H1 (cell line): ENCODE measurements at regions not wholly inside any gene's neighbourhood (a gene's known extent, or its start where the extent isn't known, plus 50 kb on each side); places are given as distances from the start of the nearest gene placed in this dataset.

ENCODE experiments used
- CBX8 ChIP-seq: fragments of 300-800, 300-1000 bp; sonication (generic); IDR thresholded peaks from 2 replicates; pipeline ENCODE4 v1.7.1; 2016; ENCODE audit warnings: low read depth, low read length, borderline replicate concordance
- KDM5A ChIP-seq: fragments of 200-600 bp; IDR thresholded peaks from 2 replicates; pipeline ENCODE4 v1.7.1; 2012; ENCODE audit warnings: mild to moderate bottlenecking, low read length, inconsistent platforms, mixed read lengths
- SP1 ChIP-seq: IDR thresholded peaks from 2 replicates; pipeline ENCODE4 v1.6.1; 2011; ENCODE audit warnings: low read depth, low read length
- TCF12 ChIP-seq: IDR thresholded peaks from 2 replicates; pipeline ENCODE4 v1.6.1; 2011; ENCODE audit warnings: low read depth, mild to moderate bottlenecking, low read length
- YY1 ChIP-seq: IDR thresholded peaks from 2 replicates; pipeline ENCODE4 v1.6.1; 2011; ENCODE audit warnings: low read depth, mild to moderate bottlenecking, low read length
- TF ChIP-seq, protein P1 (sequence below), 3 experiments: IDR thresholded peaks; 1 replicate in 2 of 3; 2 replicates in 1 of 3; pipeline versions ENCODE4 v1.5.1 to v1.6.1; 2011; ENCODE audit warnings: low read length in 3 of 3, mild to moderate bottlenecking in 3 of 3, inconsistent platforms in 2 of 3, low read depth in 1 of 3, moderate library complexity in 1 of 3; ENCODE audit not compliant: insufficient read depth in 1 of 3; ENCODE audit errors: control extremely low read depth in 1 of 3
- TF ChIP-seq, protein P2 (sequence below): IDR thresholded peaks from 2 replicates; pipeline ENCODE4 v1.6.1; 2012; ENCODE audit warnings: inconsistent platforms

DNA sequence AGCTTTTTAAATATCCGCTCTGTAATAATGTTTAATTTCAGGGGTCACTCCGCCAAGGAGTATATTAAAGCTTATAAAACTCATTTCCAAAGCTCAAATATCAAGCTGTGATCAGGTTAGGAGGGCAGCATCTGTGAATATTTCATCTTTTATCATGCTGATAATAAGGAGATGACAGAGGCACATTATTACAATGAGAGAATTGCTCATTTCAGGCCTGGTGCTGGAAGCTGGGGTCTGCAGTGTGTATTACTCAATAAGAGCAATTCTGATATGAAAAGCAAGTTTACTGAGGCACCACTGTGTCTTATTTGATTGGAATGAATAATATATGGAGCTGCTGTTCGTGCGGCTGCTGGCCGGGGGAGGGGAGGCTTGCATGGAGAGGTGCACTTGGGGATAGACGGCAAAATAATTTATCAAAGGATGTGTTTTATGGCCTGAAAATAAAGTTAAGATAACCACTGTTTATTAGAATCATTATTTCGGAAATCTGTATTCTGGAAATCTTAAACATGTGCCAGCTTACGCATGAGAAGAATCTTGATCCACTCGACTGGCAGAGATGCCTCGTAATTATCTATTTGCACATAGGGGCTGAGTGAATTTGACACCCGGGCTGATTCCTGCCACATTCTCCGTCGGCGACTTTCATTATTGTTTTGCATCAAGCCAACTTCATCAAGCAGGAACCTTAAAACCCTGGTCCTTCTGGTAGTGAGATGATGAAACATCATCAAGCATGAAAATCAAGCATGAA is 173.2 kb downstream of the RRAGC start (continued):
- TF ChIP-seq, protein P1, sequence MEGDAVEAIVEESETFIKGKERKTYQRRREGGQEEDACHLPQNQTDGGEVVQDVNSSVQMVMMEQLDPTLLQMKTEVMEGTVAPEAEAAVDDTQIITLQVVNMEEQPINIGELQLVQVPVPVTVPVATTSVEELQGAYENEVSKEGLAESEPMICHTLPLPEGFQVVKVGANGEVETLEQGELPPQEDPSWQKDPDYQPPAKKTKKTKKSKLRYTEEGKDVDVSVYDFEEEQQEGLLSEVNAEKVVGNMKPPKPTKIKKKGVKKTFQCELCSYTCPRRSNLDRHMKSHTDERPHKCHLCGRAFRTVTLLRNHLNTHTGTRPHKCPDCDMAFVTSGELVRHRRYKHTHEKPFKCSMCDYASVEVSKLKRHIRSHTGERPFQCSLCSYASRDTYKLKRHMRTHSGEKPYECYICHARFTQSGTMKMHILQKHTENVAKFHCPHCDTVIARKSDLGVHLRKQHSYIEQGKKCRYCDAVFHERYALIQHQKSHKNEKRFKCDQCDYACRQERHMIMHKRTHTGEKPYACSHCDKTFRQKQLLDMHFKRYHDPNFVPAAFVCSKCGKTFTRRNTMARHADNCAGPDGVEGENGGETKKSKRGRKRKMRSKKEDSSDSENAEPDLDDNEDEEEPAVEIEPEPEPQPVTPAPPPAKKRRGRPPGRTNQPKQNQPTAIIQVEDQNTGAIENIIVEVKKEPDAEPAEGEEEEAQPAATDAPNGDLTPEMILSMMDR (IDR thresholded peaks at IDR 0.05; ENCODE audit: control extremely low read depth in 1 of 3, insufficient read depth in 1 of 3, low read depth in 1 of 3, low read length in 3 of 3), result no peak
- no peak for TF ChIP-seq KDM5A
- TF ChIP-seq TCF12, result no peak
- TF ChIP-seq SP1, result no peak
- TF ChIP-seq, protein P2, sequence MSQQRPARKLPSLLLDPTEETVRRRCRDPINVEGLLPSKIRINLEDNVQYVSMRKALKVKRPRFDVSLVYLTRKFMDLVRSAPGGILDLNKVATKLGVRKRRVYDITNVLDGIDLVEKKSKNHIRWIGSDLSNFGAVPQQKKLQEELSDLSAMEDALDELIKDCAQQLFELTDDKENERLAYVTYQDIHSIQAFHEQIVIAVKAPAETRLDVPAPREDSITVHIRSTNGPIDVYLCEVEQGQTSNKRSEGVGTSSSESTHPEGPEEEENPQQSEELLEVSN, result no peak
- no peak for TF ChIP-seq YY1
- no peak for TF ChIP-seq CBX8
- TF ChIP-seq, all 59 proteins: peak for 0
